ENCODE measurements at regions not wholly inside any gene's neighbourhood (a gene's known extent, or its start where the extent isn't known, plus 50 kb on each side); places are given as distances from the start of the nearest gene placed in this dataset.

- no peak for ATAC-seq
- no peaks in the 10 kb centered on the region for H3K9me2 ChIP-seq (ENCODE audit: insufficient read depth)
- peaks cover 18 to 19% of the 10 kb centered on the region in 2 experiments; a peak in 3 of 4 replicates for H3K9me3 ChIP-seq (ENCODE audit: control insufficient read depth in 1 of 2, insufficient read depth in 1 of 2, low read depth in 1 of 2, low read length in 2 of 2)
- no peaks in the 10 kb centered on the region for H3K36me3 ChIP-seq (ENCODE audit: control insufficient read depth in 1 of 2, insufficient read depth in 2 of 2, low read length in 2 of 2)
- H3K27ac ChIP-seq (ENCODE audit: low read depth, low read length): no peak overlapping the region
- intact Hi-C loops (cut with micrococcal nuclease): no loop called here
- BruUV-seq (replicated peaks): no TSS peak
- no peak overlapping the region for H3K9ac ChIP-seq (ENCODE audit: low read length)
- ChIA-PET RAD21 (ENCODE audit: low non-redundant PET in 1 of 2, low total read pairs in 2 of 2, uncharacterized antibody in 2 of 2, unreplicated experiment in 2 of 2) (no interaction called here), CTCF (no interaction called here), POLR2A (no interaction called here)
- H3K27me3 ChIP-seq (ENCODE audit: insufficient read depth, low read length): no peaks in the 10 kb centered on the region
- H3K4me3 ChIP-seq (replicated peaks in 1 of 2; ENCODE audit: low read depth in 1 of 2, low read length in 2 of 2): no peak overlapping the region
- no peak overlapping the region for H3K4me2 ChIP-seq (ENCODE audit: low read length)
- no peak overlapping the region for H2AFZ ChIP-seq (ENCODE audit: low read depth, low read length, poor library complexity, severe bottlenecking)
- no peaks in the 10 kb centered on the region for H3K79me2 ChIP-seq (ENCODE audit: insufficient read depth, low read length)
- no peaks in the 10 kb centered on the region for H3K4me1 ChIP-seq (ENCODE audit: control insufficient read depth in 1 of 2, insufficient read depth in 2 of 2, low read length in 2 of 2)
- TF ChIP-seq ZFX (IDR thresholded peaks at IDR 0.05): no peak
- no peak for TF ChIP-seq ELF1 (IDR thresholded peaks at IDR 0.05; ENCODE audit: borderline replicate concordance, low read depth)
- no peak for TF ChIP-seq ZNF274 (IDR thresholded peaks at IDR 0.05; ENCODE audit: low read depth, low read length)
- no peak for TF ChIP-seq EZH2 (IDR thresholded peaks at IDR 0.05)
- no peak for TF ChIP-seq YY1 (IDR thresholded peaks at IDR 0.05; ENCODE audit: extremely low read depth, insufficient replicate concordance, low read depth, low read length)
- TF ChIP-seq, protein P1, sequence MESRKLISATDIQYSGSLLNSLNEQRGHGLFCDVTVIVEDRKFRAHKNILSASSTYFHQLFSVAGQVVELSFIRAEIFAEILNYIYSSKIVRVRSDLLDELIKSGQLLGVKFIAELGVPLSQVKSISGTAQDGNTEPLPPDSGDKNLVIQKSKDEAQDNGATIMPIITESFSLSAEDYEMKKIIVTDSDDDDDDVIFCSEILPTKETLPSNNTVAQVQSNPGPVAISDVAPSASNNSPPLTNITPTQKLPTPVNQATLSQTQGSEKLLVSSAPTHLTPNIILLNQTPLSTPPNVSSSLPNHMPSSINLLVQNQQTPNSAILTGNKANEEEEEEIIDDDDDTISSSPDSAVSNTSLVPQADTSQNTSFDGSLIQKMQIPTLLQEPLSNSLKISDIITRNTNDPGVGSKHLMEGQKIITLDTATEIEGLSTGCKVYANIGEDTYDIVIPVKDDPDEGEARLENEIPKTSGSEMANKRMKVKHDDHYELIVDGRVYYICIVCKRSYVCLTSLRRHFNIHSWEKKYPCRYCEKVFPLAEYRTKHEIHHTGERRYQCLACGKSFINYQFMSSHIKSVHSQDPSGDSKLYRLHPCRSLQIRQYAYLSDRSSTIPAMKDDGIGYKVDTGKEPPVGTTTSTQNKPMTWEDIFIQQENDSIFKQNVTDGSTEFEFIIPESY (IDR thresholded peaks at IDR 0.05; ENCODE audit: extremely low read depth, insufficient replicate concordance, low read length): no peak
- TF ChIP-seq MAX (IDR thresholded peaks at IDR 0.05): no peak
- no peak for TF ChIP-seq TCF7L2 (IDR thresholded peaks at IDR 0.05; ENCODE audit: borderline replicate concordance, extremely low read depth, insufficient read depth, insufficient read length)
- no peak for TF ChIP-seq RAD21 (IDR thresholded peaks at IDR 0.05; ENCODE audit: low read depth)
- TF ChIP-seq SRF (IDR thresholded peaks at IDR 0.05; ENCODE audit: low read depth): no peak
- no peak for TF ChIP-seq FOSL1 (IDR thresholded peaks at IDR 0.05; ENCODE audit: low read depth)
- TF ChIP-seq JUND (IDR thresholded peaks at IDR 0.05): no peak
- TF ChIP-seq, protein P2, sequence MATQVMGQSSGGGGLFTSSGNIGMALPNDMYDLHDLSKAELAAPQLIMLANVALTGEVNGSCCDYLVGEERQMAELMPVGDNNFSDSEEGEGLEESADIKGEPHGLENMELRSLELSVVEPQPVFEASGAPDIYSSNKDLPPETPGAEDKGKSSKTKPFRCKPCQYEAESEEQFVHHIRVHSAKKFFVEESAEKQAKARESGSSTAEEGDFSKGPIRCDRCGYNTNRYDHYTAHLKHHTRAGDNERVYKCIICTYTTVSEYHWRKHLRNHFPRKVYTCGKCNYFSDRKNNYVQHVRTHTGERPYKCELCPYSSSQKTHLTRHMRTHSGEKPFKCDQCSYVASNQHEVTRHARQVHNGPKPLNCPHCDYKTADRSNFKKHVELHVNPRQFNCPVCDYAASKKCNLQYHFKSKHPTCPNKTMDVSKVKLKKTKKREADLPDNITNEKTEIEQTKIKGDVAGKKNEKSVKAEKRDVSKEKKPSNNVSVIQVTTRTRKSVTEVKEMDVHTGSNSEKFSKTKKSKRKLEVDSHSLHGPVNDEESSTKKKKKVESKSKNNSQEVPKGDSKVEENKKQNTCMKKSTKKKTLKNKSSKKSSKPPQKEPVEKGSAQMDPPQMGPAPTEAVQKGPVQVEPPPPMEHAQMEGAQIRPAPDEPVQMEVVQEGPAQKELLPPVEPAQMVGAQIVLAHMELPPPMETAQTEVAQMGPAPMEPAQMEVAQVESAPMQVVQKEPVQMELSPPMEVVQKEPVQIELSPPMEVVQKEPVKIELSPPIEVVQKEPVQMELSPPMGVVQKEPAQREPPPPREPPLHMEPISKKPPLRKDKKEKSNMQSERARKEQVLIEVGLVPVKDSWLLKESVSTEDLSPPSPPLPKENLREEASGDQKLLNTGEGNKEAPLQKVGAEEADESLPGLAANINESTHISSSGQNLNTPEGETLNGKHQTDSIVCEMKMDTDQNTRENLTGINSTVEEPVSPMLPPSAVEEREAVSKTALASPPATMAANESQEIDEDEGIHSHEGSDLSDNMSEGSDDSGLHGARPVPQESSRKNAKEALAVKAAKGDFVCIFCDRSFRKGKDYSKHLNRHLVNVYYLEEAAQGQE (IDR thresholded peaks at IDR 0.05; ENCODE audit: low read depth): no peak
- TF ChIP-seq EGR1 (IDR thresholded peaks at IDR 0.05; ENCODE audit: low read depth): no peak
- no peak for TF ChIP-seq CEBPB (IDR thresholded peaks at IDR 0.05; ENCODE audit: low read depth)
- TF ChIP-seq, protein P3, sequence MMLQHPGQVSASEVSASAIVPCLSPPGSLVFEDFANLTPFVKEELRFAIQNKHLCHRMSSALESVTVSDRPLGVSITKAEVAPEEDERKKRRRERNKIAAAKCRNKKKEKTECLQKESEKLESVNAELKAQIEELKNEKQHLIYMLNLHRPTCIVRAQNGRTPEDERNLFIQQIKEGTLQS (IDR thresholded peaks at IDR 0.05): no peak
- no peak for TF ChIP-seq SIN3A (IDR thresholded peaks at IDR 0.05; ENCODE audit: low read depth)
- TF ChIP-seq POLR2AphosphoS5 (IDR thresholded peaks at IDR 0.05; ENCODE audit: low read depth, low read length): no peak
- H4K20me1 ChIP-seq (ENCODE audit: insufficient read depth): no peaks in the 10 kb centered on the region
- DNase-seq (ENCODE audit: low read depth, low spot score): no peak
Measured at GRCh38 chr10:9707216-9707615, 1310.5 kb upstream of the CELF2 start.

All from HCT116 (cell line).